NCI-H1105 (cell line): ENCODE measurements at regions not wholly inside any gene's neighbourhood (a gene's known extent, or its start where the extent isn't known, plus 50 kb on each side); places are given as distances from the start of the nearest gene placed in this dataset.
"Not testable (repeated sequence)": the region's sequence is repeated elsewhere in the genome, so short reads cannot be mapped to it uniquely, and the experiment has no call there.

Experiments used
- DNase-seq: peaks from one replicate; lab custom pipeline; 2025; lab: John Stamatoyannopoulos, UW

DNA sequence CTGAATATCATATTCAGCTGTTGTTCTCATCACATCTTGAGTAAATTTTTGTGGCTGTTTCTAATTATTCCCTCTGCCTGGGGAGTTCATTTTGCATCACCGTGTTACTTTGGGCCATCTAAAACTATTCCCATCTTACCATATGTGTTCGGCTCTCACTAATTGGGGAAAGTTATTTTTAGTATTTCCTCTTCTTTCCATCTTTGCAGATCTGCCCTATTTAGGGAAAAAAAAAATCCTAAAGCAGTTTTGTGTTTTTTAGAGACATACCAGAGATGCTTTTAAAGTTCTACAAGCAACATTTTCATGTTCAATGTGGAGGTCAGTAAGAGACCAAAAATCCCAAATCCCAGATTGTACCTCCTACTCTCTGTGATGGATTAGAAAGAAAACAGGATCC is 111.3 kb upstream of the NDUFV2 start:
- DNase-seq = no peak

GRCh38 chr18:8992500-8992899 is 110.0 kb upstream of the NDUFV2 start:
- not testable (repeated sequence) for DNase-seq

- no peak for DNase-seq
These were observed 107.9 kb upstream of the NDUFV2 start for GRCh38 chr18:8994603-8995002.

DNA sequence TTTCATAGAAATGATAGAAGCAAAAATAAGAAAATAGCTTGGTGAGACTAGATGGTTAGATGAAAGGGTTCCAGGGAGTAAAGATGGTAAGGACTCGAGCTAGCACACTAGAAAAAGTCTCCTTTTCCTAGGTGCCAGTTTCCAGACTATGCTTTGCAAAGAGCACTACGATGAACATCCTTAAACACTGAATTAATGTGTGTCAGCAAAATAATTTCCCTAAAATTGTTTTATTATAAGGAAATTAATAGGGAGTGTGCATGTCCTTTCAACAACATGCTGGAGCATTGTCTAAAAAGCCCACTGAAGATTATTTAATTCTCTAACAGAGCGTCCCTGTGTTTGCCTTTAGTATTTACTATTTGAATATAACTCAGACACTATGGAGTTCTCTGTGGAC is 107.4 kb upstream of the NDUFV2 start:
- no peak for DNase-seq

GRCh38 chr18:8996771-8997432 is 105.6 kb upstream of the NDUFV2 start:
- DNase-seq = no peak

DNA sequence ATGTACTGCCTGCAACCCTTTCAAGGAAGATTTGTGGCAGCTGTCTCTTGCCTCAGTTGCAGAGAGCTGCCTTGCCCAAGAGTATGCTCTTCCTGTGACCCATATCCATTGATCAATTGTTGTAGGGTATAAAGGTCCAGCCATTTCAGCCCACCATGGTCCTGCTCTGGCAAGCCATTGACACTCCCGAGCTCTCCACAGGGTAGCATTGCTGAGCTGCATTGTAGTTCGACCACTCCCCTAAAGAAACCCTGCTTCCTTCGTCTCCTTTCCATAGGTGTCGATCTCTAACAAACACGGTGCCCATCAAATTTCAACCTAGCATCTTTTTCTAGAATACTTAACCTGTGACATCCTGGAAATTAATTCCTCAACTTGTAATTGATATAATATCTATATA is 104.9 kb upstream of the NDUFV2 start:
- no peak for DNase-seq

GRCh38 chr18:8998481-8999217 is 103.8 kb upstream of the NDUFV2 start:
- no peak for DNase-seq

DNA sequence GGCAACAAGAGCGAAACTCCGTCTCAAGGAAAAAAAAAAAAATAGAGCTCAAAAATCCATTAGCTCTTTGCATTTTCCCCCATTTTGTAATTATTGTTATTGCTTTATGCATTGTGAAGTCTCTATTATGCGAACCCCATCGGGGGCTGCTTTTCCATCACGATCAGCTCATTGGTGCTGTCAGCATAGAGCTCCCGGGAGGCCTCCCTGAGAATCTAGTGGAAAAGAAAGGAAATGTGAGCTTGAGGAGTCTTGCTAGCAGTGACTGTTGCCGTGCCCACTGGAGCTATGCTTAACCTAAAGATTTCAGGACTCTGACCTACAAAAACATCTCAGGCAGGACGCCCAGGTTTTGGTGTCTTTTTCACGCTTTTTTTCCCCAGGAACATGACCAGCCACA is 102.6 kb upstream of the NDUFV2 start:
- no peak for DNase-seq

DNA sequence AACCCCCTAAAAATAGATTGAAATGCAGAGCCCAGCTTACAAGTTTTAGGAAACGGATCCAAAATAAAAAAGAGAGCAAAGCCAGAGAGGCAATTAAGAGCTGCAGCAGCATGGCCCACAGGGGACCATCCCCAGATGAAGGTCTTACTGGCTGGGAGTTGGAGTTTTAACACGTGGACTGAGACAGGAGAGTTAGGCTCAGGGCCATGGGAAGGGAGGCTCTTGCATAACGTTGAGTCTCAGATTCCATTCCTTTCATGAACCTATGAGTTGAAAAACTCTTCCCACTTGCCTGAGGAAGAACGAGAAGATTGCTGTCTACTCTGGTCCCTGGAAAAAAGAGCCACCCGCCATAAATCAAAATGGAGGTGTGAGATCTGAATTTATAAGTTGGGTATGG is 101.8 kb upstream of the NDUFV2 start:
- DNase-seq = no peak

GRCh38 chr18:9001209-9001608 is 101.3 kb upstream of the NDUFV2 start:
- no peak for DNase-seq

GRCh38 chr18:9003406-9004100 is 98.9 kb upstream of the NDUFV2 start:
- DNase-seq = no peak

DNA sequence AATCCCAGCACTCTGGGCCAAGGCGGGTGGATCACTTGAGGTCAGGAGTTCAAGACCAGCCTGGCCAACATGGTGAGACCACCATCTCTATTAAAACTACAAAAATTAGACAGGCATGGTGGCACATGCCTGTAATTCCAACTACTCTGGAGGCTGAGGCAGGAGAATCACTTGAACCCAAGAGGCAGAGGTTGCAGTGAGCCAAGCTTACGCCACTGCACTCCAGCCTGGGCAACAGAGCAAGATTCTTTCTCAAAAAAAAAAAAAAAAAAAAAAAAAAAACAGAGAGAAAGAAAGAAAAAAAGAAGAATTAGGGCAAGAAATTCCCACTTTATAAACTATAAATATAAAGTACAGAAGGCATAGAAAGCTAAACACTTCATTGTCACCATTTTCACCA is 98.2 kb upstream of the NDUFV2 start:
- DNase-seq = not testable (repeated sequence)

DNA sequence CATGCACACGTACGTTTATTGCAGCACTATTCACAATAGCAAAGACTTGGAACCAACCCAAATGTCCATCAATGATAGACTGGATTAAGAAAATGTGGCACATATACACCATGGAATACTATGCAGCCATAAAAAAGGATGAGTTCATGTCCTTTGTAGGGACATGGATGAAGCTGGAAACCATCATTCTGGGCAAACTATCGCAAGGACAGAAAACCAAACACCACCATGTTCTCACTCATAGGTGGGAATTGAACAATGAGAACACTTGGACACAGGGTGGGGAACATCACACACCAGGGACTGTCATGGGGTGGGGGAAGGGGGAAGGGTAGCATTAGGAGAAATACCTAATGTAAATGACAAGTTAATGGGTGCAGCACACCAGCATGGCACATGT is 94.8 kb upstream of the NDUFV2 start:
- DNase-seq = not testable (repeated sequence)

DNA sequence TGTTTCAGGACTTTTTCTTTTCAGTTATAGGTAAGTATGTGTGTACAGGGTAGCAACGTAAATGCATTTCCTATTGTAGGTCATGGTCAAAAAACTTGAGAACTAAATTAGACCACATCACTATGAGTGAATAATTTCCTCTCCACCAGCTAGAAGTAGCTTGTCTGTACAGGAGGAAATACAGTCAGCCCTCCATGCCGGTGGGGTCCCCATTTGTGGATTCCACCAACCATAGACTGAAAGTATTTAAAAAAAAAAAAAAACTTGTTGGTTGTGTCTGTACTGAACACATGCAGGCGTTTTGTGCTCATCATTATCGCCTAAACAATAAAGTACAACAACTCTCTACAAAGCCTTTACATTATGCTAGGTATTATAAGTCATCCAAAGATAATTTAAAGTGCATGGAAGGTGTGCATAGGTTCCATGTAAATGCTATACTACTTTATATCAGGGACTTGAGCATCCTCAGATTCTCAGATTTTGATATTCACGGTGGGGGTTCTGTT is 94.2 kb upstream of the NDUFV2 start:
- DNase-seq = no peak

DNA sequence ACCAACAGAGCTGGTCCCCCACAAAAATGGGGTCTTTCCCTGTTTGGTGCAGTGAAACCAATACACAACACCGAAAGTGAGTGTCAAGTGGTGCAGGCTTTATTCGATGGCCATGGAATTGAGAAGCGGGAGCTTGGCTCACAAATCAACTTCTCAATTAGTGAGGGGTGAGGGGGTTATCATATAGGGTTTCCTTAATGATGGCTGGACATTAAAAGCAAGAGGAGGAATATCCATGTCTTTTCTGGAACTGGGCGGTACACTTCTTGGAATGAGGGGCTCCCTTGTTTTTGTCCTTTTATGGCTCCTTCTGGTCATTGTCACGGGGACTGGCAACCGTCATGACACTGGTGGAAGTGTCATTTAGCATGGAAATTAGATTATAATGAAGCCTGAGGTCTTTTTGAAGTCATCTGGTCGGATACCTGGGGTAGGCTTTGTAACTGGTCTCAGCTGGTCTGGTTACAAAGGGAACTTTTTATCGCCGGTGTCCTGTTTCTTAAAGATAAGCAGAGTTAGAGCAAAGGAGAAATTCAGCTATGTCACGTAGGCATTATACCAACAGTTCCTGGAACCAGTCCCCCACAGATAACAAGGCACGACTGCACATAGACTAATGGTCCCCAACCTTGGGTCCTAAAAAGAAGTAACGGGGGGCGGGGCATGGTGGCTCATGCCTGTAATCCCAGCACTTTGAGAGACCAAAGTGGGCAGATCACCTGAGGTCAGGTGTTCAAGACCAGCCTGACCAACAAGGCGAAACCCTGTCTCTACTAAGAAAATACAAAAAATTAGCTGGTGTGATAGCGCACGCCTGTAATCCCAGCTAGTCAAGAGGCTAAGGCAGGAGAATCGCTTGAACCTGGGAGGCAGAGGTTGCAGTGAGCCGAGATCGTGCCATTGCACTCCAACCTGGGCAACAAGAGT is 93.5 kb upstream of the NDUFV2 start:
- no peak for DNase-seq

- no peak for DNase-seq
These were observed 92.6 kb upstream of the NDUFV2 start for GRCh38 chr18:9009703-9010488.

GRCh38 chr18:9011431-9011830 is 91.1 kb upstream of the NDUFV2 start:
- no peak for DNase-seq

GRCh38 chr18:9013926-9014373 is 88.5 kb upstream of the NDUFV2 start:
- no peak for DNase-seq

GRCh38 chr18:9015689-9016088 is 86.8 kb upstream of the NDUFV2 start:
- no peak for DNase-seq

DNA sequence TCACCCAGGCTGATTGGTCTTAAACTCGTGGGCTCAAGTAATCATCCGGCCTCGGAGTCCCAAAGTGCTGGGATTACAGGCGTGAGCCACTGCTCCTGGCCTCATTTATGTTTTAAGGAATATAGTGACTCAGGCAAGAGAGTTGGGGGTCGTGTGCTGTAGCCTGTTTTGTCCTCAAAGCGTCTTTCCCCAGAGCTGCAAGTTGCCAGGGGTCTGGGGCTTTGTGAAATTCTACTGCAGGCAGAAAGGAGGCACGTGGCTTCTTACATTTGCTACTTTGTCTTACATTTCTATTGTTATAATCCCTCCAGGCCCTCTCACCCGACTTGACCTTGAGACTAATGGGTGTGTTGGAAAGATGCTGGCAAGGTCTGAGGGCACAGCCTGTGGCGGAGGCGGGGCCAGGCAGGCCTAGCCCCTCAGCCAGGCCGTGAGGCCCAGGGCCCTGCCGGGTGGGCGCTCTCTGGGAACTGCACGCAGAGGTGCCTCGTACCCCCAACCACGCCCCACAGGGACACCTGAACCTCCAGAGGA is 85.8 kb upstream of the NDUFV2 start:
- no peak for DNase-seq
